Stimulated activated CD4-positive, alpha-beta T cell treated with anti-CD3 and anti-CD28 coated beads, Interleukin-2, amount 100 ng/mL, for 48 hours (primary cell): ENCODE measurements at regions not wholly inside any gene's neighbourhood (a gene's known extent, or its start where the extent isn't known, plus 50 kb on each side); places are given as distances from the start of the nearest gene placed in this dataset.

Source experiments
- DNase-seq, 2 donors: peaks; one replicate each; pipeline ENCODE4 v3.0.0-alpha.2; 2020

GRCh38 chr2:176745543-176746200 is 466.9 kb upstream of the HNRNPA3 start:
- no peak for DNase-seq

- no peak for DNase-seq
These were observed 466.2 kb upstream of the HNRNPA3 start for GRCh38 chr2:176746411-176746810.

- DNase-seq, result no peak
These were observed 465.1 kb upstream of the HNRNPA3 start for GRCh38 chr2:176747506-176747905.

- no peak for DNase-seq
These were observed 464.7 kb upstream of the HNRNPA3 start for GRCh38 chr2:176747928-176748327.

- DNase-seq, result no peak
These were observed 463.9 kb upstream of the HNRNPA3 start for GRCh38 chr2:176748662-176749061.

- DNase-seq, result no peak
These were observed 461.0 kb upstream of the HNRNPA3 start for GRCh38 chr2:176751314-176752227.

GRCh38 chr2:176752295-176752694 is 460.3 kb upstream of the HNRNPA3 start:
- DNase-seq, result no peak

GRCh38 chr2:176753205-176753604 is 459.4 kb upstream of the HNRNPA3 start:
- no peak for DNase-seq

GRCh38 chr2:176753752-176754474 is 458.7 kb upstream of the HNRNPA3 start:
- DNase-seq, result no peak

GRCh38 chr2:176755537-176756135 is 457.0 kb upstream of the HNRNPA3 start:
- no peak for DNase-seq

- no peak for DNase-seq
These were observed 454.2 kb upstream of the HNRNPA3 start for GRCh38 chr2:176758426-176758825.

GRCh38 chr2:176760439-176760838 is 452.2 kb upstream of the HNRNPA3 start:
- DNase-seq, result no peak

GRCh38 chr2:176763130-176763529 is 449.5 kb upstream of the HNRNPA3 start:
- no peak for DNase-seq

- no peak for DNase-seq
These were observed 448.7 kb upstream of the HNRNPA3 start for GRCh38 chr2:176763851-176764404.

GRCh38 chr2:176764921-176765320 is 447.7 kb upstream of the HNRNPA3 start:
- no peak for DNase-seq

GRCh38 chr2:176766005-176766404 is 446.6 kb upstream of the HNRNPA3 start:
- DNase-seq, result no peak

GRCh38 chr2:176768185-176768584 is 444.4 kb upstream of the HNRNPA3 start:
- DNase-seq, result no peak

GRCh38 chr2:176769021-176769420 is 443.6 kb upstream of the HNRNPA3 start:
- DNase-seq, result no peak

GRCh38 chr2:176769499-176770370 is 442.9 kb upstream of the HNRNPA3 start:
- no peak for DNase-seq

GRCh38 chr2:176772816-176773215 is 439.8 kb upstream of the HNRNPA3 start:
- no peak for DNase-seq

- DNase-seq, result no peak
These were observed 437.7 kb upstream of the HNRNPA3 start for GRCh38 chr2:176774766-176775451.
